HG03280 (cell line): ENCODE measurements at regions not wholly inside any gene's neighbourhood (a gene's known extent, or its start where the extent isn't known, plus 50 kb on each side); places are given as distances from the start of the nearest gene placed in this dataset.

Experiments used
- ATAC-seq: cut with Tn5 transposase; IDR thresholded peaks from one replicate; pipeline ENCODE4 v1.9.1; 2021; ENCODE audit warnings: mild to moderate bottlenecking, moderate library complexity; ENCODE audit not compliant: unreplicated experiment

DNA sequence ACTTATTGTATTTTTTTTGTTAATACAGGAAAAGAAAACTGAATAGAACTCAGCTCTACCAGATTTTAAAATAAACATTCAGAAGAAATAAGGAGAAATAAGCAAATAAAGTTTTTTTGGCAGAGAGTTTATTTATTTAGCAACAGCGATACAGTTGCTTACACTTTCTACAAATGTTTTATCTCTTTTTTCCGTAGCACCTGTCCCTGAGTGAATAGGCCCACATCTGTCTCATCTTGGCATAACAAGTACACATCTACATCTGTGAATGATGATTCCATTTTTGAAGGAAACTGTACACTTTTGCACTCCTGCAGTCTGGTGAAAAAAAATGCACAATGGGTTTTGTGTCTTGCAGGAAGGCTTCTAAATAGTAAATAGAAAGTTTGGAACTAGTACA lies 783.6 kb upstream of the ZEB2 start:
- no peak for ATAC-seq

- no peak for ATAC-seq
Measured at GRCh38 chr2:145302886-145303285, 783.0 kb upstream of the ZEB2 start.

DNA sequence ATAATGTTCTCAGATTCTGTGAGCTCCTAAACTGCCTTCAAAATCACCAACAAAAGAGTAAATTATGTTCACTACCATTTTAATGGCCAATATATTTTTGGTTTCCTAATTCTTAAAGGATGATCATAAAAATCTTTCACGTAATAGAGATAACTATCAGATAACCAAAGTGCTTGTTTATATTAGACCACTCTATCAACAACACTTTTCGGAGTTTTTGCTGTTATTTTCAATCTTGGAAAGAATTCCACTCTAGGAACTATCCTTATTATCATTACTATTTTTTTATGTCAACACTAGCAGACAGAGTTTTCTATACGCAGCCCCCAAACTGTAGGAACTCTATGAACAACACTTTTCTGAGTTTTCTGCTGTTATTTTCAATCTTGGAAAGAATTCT lies 782.5 kb upstream of the ZEB2 start:
- ATAC-seq, result no peak

GRCh38 chr2:145299368-145299767 lies 779.4 kb upstream of the ZEB2 start:
- ATAC-seq, result no peak

GRCh38 chr2:145292166-145292565 lies 772.2 kb upstream of the ZEB2 start:
- ATAC-seq, result no peak

DNA sequence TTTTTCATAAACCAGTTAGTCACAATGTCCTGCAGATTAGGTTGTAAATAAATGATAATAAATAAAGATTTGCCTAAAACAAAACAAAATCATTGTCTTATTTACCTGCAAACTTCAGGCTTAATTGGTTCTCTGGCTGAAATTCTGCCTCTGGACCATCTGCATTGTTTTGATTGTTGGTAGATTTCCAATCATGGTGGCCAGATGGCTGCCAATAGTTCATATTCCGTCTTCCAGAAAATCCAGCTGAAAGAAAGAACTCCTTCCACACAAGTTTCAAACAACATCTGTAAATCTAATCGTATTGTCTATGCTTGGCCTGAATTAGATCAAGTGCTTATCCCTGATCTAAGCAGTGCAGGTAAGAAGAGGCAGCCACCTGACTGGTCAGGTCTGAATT lies 771.1 kb upstream of the ZEB2 start:
- no peak for ATAC-seq

DNA sequence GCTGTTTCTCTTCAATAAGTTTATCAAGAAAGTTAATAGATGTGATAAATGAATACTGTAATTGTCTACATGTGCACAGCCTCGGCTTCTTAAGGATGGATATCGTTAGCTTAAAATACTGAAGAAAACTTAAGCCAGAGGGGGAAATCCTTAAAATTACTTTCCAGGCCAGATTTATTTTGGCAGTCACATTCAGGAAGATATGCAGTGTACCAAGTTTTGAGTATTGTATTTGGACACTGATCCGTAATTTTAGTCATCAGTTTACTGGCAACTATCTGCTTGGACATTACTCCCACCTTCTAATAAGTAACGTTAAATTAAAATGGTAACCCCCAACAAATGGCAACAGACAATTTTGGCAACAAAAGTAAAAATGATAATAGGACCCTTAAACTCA lies 770.0 kb upstream of the ZEB2 start:
- ATAC-seq, result no peak

GRCh38 chr2:145288650-145289496 lies 769.0 kb upstream of the ZEB2 start:
- ATAC-seq, result no peak

- no peak for ATAC-seq
Measured at GRCh38 chr2:145287736-145288135, 767.8 kb upstream of the ZEB2 start.

DNA sequence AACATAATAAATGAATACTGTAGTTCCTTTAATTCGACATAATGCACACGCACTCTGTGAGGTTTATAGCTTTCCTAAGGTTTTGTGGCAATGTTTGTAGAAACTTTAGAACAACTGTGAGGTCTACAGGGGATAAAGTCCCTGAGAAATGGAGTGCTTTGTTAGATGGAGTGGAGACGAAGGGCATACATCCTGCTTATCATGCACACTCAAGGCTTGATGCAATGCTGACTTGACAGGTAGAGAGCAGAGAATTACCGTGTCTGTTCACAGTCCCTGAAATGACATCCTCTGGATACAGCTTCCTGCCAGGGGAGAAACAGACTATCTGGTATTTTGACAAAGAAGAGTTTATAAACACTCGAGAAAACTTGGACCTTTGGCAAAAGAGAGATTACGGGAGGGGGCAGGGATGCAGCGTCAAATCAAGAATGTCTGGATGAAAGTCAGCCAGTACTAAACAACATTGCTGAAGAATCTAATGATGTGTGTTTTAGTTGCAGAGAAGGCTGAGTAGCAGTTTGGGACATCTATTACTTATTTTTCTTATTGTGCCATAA lies 766.9 kb upstream of the ZEB2 start:
- no peak for ATAC-seq

DNA sequence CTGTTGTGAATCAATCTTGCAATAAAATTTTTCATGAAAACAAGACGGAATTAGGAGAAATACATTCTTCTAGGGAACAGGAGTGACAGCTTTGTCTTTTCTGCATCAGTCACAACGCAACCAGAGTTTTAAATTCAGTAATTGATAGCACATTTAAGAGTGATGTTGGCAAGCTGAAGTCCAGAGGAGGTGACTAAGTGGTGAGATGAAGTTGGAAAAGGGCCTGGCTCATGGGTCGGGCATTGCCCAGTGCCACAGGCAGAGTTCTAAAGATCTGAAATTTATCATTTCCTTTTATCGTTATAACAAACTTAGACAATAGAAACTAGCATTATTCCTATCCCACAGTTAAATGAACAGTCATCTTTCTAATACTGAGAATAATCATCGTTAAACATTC lies 764.6 kb upstream of the ZEB2 start:
- ATAC-seq, result no peak

DNA sequence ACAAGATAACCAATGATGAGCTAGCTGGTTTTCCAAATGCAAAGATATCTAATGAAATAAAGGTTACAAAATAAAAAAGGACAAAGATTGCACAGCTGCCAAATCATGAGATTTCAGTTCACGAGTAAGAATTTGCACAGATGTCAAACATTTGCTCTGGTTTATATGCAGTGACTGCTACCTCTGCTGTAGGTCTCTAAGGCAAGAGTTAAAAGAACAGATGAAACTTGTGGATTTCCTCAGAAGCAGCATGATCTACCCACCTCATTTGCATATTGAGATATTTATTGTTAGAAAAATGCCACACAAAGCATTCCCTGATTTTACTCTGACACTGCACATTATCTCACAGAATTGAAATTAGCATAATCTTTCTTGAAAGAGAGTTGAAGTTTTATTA lies 763.2 kb upstream of the ZEB2 start:
- ATAC-seq, result no peak

GRCh38 chr2:145277922-145278321 lies 758.0 kb upstream of the ZEB2 start:
- ATAC-seq, result no peak

- no peak for ATAC-seq
Measured at GRCh38 chr2:145273840-145274239, 753.9 kb upstream of the ZEB2 start.

GRCh38 chr2:145268931-145269330 lies 749.0 kb upstream of the ZEB2 start:
- ATAC-seq, result no peak

GRCh38 chr2:145267451-145267850 lies 747.5 kb upstream of the ZEB2 start:
- no peak for ATAC-seq

DNA sequence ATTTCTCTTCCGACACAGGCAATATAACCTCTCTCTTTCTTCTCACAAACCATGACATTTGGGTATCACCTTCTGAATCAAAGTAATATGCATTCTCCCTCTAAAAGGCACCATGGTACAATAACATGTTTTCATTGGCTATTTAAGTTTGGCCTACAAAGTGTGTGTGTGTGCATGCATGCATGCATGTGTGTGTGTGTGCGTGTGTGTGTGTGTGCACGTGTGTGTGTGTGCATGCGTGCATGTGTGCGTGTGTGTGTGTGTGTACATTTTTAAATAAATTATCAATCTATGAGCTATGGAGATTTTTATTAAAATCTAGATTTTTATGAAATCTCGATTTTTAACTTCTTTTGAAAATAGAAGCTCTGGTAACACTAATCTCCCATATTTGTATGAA lies 745.3 kb upstream of the ZEB2 start:
- no peak for ATAC-seq

DNA sequence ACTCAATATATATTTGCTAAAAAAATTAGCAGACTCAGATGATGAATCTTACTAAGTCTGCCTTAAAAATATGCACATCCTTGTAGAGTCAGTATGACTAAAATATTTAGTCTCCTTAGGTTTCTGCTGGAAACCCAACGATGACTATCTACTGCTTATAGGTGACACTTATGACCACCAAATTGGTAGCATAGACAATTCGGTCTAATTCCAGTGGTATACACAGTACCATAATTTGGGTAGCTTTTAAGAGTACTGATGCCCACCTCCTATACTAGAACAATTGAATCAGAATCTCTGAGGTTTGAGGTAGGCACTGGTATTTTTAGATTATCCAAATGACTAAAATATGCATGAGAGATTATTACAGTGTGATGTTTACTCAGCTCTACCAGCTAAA lies 740.8 kb upstream of the ZEB2 start:
- ATAC-seq, result no peak

- no peak for ATAC-seq
Measured at GRCh38 chr2:145260081-145260480, 740.2 kb upstream of the ZEB2 start.

GRCh38 chr2:145258903-145259579 lies 739.1 kb upstream of the ZEB2 start:
- no peak for ATAC-seq

GRCh38 chr2:145257931-145258330 lies 738.0 kb upstream of the ZEB2 start:
- ATAC-seq, result no peak

- ATAC-seq, result no peak
Measured at GRCh38 chr2:145256551-145256950, 736.6 kb upstream of the ZEB2 start.
